ENCODE measurements at regions not wholly inside any gene's neighbourhood (a gene's known extent, or its start where the extent isn't known, plus 50 kb on each side); places are given as distances from the start of the nearest gene placed in this dataset.

- TF ChIP-seq CTCF (IDR thresholded peaks at IDR 0.05; ENCODE audit: low read depth, low read length, poor library complexity, severe bottlenecking) = no peak
- no peak for TF ChIP-seq EZH2phosphoT487 (IDR thresholded peaks at IDR 0.05; ENCODE audit: borderline replicate concordance, low read length)
Observed at GRCh38 chr16:85176541-85177447, 64.5 kb upstream of the CIBAR2 start.
